ENCODE measurements at regions not wholly inside any gene's neighbourhood (a gene's known extent, or its start where the extent isn't known, plus 50 kb on each side); places are given as distances from the start of the nearest gene placed in this dataset.
"Not testable (repeated sequence)": the region's sequence is repeated elsewhere in the genome, so short reads cannot be mapped to it uniquely, and the experiment has no call there.

DNA sequence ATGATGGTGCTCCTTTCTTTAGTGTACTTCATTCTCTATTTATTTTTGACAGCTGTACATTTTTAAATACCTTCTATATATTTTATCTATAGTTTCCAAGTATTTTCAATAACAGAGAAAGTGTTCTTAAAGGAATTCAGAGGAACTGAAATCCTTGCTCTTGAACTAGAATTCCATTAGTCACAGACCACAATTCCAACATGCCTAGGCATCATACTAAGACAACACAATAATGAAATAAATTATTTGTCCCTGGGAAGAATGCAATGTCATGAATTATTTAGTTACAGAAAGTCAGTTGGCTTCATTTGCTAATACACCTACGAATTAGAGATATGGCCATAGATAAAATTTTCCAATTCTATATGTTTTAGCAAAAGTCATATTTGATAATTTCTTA lies 671.2 kb downstream of the EPHA7 start:
- DNase-seq (ENCODE audit: low spot score) (no peak), ATAC-seq (no peak)

- no peak for ATAC-seq
- no peak for DNase-seq (ENCODE audit: low spot score)
These were observed 681.4 kb downstream of the EPHA7 start for GRCh38 chr6:92737983-92738382.

DNA sequence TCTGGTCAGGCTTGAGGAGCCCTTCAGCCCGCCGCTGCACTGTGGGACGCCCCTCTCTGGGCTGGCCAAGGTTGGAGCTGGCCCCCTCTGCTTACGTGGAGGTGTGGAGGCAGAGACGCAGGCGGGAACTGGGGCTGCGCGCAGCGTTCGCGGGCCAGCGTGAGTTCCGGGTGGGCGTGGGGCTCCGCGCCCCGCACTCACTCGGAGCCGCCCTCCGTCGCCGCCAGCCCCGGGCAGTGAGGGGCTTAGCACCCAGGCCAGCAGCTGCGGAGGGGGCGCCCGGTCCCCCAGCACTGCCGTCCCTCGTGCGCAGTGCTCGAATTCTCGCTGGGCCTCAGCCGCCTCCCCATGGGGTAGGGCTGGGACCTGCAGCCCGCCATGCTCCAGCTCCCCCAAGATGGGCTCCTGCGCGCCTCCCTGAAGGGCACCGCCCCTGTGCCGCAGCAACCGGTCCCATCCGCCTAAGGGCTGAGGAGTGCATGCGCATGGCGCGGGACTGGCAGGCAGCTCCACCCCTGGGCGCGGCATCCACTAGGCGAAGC lies 695.9 kb downstream of the EPHA7 start:
- ATAC-seq (no peak), DNase-seq (ENCODE audit: low spot score) (no peak)

- DNase-seq (ENCODE audit: low spot score): no peak
- no peak for ATAC-seq
These were observed 699.6 kb downstream of the EPHA7 start for GRCh38 chr6:92719773-92720172.

DNA sequence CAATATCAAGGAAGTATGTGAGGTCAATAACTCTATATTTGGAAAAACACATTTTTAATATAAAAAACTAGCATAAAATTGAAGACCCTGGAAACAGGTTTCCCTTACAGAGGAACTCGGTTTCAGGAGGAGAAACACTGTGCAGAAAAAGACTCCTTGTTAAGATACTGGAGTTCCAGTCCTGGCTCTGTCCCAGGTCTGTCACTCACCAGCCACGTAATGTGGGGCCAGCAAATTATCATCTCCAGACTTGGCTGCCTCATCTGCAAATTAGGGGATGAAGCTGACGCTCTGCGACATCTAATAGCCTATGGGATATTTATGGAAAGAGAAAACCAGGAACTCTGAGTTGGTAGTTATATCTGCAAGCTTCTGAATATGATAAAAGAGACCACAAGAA lies 702.7 kb downstream of the EPHA7 start:
- DNase-seq (ENCODE audit: low spot score): no peak
- ATAC-seq: no peak

DNA sequence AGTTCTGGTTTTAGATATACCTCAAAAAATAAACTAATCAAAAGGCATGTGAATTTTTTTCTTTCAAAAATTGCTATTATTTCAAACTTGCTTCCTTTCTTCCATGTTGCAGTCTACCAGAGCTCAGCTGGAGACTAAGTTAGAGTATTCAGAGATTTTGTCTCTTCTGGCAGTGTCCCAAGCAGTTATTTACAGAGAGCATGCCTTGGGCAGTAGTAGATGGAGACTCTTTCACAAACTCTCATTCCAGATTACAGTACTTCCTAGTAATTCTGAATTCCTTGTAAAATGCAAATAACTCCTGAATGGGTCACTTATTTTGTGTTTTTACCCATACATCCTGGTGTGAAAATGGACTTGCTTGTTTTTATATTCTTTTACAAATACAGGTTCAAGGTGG lies 703.4 kb downstream of the EPHA7 start:
- DNase-seq (ENCODE audit: low spot score) (no peak), ATAC-seq (no peak)

DNA sequence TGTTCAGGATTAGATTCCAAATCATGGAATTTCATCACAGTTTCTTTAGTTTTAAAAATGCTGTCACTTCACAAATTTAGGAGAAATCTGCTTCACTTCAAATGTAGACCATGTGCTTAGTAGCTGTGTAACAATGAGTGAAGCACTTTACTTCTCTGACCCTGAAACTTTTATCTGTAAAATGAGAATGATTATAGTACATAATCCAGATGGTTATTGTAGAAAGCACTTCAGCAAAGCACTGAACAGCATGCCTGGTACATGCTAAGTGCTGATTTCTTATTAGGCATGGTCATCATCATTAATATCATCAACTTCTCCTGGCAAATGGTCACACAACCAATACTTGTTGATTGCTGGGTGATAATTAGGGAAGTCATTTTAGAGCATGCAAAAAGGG lies 705.0 kb downstream of the EPHA7 start:
- ATAC-seq: no peak
- DNase-seq (ENCODE audit: low spot score): no peak

- DNase-seq (ENCODE audit: low spot score) (no peak), ATAC-seq (no peak)
These were observed 709.3 kb downstream of the EPHA7 start for GRCh38 chr6:92710048-92710447.

DNA sequence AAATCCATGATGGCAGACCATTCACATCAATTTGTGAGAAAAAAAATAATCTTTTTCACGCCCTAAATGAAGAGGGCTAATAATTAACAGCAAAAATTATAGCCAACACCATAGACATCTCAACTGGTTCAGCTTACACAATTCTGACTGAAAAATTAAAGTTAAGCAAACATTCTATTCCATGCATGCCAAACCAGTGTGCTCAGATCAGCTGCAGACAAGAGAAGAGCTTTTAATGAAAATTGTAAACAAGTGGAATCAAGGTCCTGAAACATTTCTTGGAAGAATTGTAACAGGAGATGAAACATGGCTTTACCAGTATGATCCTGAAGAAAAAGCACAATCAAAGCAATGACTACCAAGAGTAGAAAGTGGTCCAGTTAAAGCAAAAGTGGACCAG lies 710.4 kb downstream of the EPHA7 start:
- DNase-seq (ENCODE audit: low spot score): no peak
- no peak for ATAC-seq

- DNase-seq (ENCODE audit: low spot score): no peak
- no peak for ATAC-seq
These were observed 711.1 kb downstream of the EPHA7 start for GRCh38 chr6:92708270-92708669.

DNA sequence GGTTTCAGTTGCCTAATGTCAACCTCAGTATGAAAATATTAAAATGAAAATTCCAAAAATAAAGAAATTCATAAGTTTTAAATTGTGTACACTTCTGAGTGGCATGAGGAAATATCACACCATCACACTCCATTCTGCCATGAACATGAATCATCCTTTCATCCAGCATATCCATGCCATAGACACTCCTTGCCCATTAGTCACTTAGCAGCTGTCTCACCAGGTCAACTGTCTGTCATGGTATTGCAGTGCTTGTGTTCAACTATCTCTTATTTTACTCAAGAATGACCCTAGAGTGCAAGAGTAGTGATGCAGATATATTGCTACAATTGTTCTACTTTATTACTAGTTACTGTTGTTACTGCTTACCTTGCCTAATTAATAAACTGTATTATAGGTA lies 712.4 kb downstream of the EPHA7 start:
- ATAC-seq (no peak), DNase-seq (ENCODE audit: low spot score) (no peak)

GRCh38 chr6:92701425-92702096 lies 717.8 kb downstream of the EPHA7 start:
- no peak for DNase-seq (ENCODE audit: low spot score)
- no peak for ATAC-seq

- no peak for DNase-seq (ENCODE audit: low spot score)
- no peak for ATAC-seq
These were observed 718.9 kb downstream of the EPHA7 start for GRCh38 chr6:92700411-92700810.

DNA sequence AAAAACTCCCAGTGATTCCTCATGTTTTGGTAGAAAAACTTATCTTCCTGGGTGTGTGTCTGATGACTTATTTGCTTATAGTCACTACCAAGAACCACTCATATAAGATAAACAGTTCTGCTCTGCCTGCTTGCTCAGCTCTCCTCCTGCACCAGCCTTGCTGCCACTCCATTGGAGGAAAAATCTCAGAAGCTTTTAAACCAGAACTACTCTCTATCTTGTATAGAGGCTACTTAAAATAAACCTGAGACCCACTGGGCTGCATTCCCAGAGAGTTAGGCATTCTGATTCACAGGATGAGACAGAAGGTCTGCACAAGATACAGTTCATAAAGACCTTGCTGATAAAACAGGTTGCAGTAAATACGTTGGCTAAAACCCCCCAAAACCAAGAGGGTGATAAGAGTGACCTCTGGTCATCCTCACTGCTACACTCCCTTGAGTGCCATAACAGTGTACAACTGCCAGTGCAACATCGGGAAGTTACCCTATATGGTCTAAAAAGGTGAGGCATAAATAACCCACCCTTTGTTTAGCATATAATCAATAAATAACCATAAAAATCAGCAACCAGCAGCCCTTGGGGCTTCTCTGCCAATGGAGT lies 728.3 kb downstream of the EPHA7 start:
- no peak for ATAC-seq
- DNase-seq (ENCODE audit: low spot score): no peak

DNA sequence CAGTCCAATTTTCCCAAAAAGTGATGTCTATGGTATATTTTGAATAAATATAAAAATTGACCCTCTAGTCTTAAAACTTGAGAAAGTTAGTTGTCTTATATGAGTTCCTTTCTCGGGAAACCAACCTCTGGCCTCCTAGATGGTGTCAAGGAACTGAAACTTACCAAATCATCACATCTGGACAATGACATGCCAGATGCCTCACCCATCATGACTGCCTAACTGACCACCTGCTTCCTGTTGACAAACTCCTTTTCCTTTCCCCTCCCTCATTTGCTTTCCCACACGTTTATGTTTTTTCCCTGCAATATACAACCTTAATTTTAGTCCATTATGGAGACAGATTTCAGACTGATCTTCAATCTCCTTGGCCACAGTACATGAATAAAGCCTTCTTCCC lies 731.0 kb downstream of the EPHA7 start:
- DNase-seq (ENCODE audit: low spot score) (no peak), ATAC-seq (no peak)

DNA sequence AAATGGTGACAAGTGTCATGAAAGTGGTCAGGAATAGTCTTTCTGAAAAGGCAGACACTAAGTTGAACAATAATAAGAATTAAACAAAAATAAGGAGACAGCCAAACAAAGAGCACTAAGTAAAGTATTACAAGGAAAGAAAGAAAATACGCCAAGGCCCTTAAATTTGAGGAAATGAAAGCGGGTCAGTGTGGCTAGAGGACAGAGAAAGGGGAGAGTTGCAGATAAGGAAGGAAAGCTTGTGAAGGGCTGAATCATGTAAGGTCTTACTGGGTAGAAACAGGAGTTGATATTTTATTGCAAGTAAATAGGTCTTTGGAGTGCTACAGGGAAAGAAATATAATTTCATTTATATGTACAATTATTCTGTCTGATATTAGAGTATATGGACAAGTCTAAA lies 732.1 kb downstream of the EPHA7 start:
- no peak for DNase-seq (ENCODE audit: low spot score)
- no peak for ATAC-seq

DNA sequence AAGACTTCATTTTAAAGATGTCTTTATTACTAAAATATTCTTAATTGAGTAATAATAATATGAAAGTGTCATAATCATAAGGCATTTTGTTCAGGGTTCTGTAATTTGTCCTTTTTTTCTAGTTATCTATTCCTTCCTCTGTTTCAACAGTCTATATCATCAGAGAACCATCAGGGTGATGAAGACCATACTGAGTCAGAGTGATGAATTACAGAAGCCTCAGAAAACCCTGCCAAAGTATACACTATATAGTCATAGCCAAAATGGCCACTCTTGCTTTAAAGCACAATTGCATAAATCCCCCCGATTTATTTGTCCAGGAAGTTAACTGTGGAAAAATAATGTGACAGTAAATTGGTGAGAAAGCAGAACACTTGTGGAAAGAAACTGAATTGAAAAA lies 735.0 kb downstream of the EPHA7 start:
- ATAC-seq (no peak), DNase-seq (ENCODE audit: low spot score) (no peak)

GRCh38 chr6:92683748-92684147 lies 735.6 kb downstream of the EPHA7 start:
- ATAC-seq: no peak
- no peak for DNase-seq (ENCODE audit: low spot score)

GRCh38 chr6:92682516-92683398 lies 736.6 kb downstream of the EPHA7 start:
- no peak for DNase-seq (ENCODE audit: low spot score)
- ATAC-seq: no peak

DNA sequence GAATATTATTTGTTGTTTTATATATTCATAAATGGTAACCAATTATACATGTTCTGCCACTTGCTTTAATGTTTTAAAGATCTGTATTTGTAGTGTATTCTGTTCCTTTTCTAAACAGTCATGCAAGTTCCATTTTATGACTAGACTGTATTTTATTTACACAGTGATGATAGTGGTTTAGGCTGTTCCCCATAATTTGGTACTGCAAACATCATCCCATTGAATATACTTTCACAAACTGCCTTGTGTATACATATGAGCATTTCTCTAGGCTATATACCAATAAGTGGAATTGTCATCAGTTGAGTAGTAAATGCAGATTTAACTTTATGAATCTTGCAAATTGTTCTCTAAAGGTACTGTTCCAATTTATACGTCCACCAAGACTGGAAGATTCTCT lies 738.0 kb downstream of the EPHA7 start:
- DNase-seq (ENCODE audit: low spot score): no peak
- no peak for ATAC-seq

GRCh38 chr6:92671462-92671861 lies 747.9 kb downstream of the EPHA7 start:
- not testable (repeated sequence) for ATAC-seq; DNase-seq (ENCODE audit: low spot score)

- DNase-seq (ENCODE audit: low spot score) (no peak), ATAC-seq (no peak)
These were observed 751.5 kb downstream of the EPHA7 start for GRCh38 chr6:92667843-92668242.
